HepG2 (cell line): ENCODE measurements at regions not wholly inside any gene's neighbourhood (a gene's known extent, or its start where the extent isn't known, plus 50 kb on each side); places are given as distances from the start of the nearest gene placed in this dataset.

ENCODE experiments used
- ARNT2 ChIP-seq: sonication (generic); formaldehyde crosslinking; IDR thresholded peaks from 2 replicates; pipeline ENCODE4 v1.8.0; 2022; ENCODE audit warnings: mild to moderate bottlenecking, low read depth, missing genetic modification reagents, moderate library complexity
- CHCHD3 ChIP-seq: sonication (generic); formaldehyde crosslinking; IDR thresholded peaks from 2 replicates; pipeline ENCODE4 v1.8.0; 2022; ENCODE audit warnings: mild to moderate bottlenecking, missing genetic modification reagents, moderate library complexity
- GLI4 ChIP-seq: sonication (generic); formaldehyde crosslinking; IDR thresholded peaks from 2 replicates; pipeline ENCODE4 v1.5.1; 2020; ENCODE audit warnings: missing genetic modification reagents, mild to moderate bottlenecking, moderate library complexity, borderline replicate concordance
- HDAC6 ChIP-seq: fragments of 200-600 bp; sonication (generic); IDR thresholded peaks from 2 replicates; pipeline ENCODE4 v1.7.0; 2017; ENCODE audit warnings: mild to moderate bottlenecking, antibody characterized with exemption, low read length, low read depth
- NFKB2 ChIP-seq: sonication (generic); formaldehyde crosslinking; IDR thresholded peaks from 2 replicates; pipeline ENCODE4 v1.4.0; 2020; ENCODE audit warnings: missing genetic modification reagents, borderline replicate concordance
- NKX3-1 ChIP-seq: sonication (generic); formaldehyde crosslinking; IDR thresholded peaks from 2 replicates; pipeline ENCODE4 v1.5.0; 2020; ENCODE audit warnings: missing genetic modification reagents
- SCMH1 ChIP-seq: sonication (generic); formaldehyde crosslinking; IDR thresholded peaks from 2 replicates; pipeline ENCODE4 v1.9.0; 2021; ENCODE audit warnings: missing genetic modification reagents, mild to moderate bottlenecking, borderline replicate concordance
- SOX13 ChIP-seq, 3 experiments: fragments of 450-650 bp in 1 of 3; sonication (generic) in 1 of 3; formaldehyde crosslinking in 1 of 3; IDR thresholded peaks in 2 of 3; conservative IDR thresholded peaks in 1 of 3; 2 replicates each; pipeline versions ENCODE4 v1.5.0 to v1.6.1; 2016 to 2020; ENCODE audit warnings: antibody characterized with exemption in 1 of 3, mild to moderate bottlenecking in 1 of 3, missing compliant biosample characterization in 1 of 3, missing genetic modification reagents in 1 of 3, moderate library complexity in 1 of 3
- TEF ChIP-seq: sonication (generic); formaldehyde crosslinking; IDR thresholded peaks from 2 replicates; pipeline ENCODE4 v1.5.0; 2020; ENCODE audit warnings: missing genetic modification reagents
- ZNF256 ChIP-seq: sonication (generic); formaldehyde crosslinking; conservative IDR thresholded peaks from 2 replicates; pipeline ENCODE4 v1.4.0; 2020; ENCODE audit warnings: missing genetic modification reagents
- ZNF263 ChIP-seq: sonication (generic); formaldehyde crosslinking; IDR thresholded peaks from 2 replicates; pipeline ENCODE4 v1.4.0; 2020; ENCODE audit warnings: missing genetic modification reagents
- ZNF367 ChIP-seq: sonication (generic); formaldehyde crosslinking; IDR thresholded peaks from 2 replicates; pipeline ENCODE4 v1.4.0; 2020; ENCODE audit warnings: missing genetic modification reagents, borderline replicate concordance
- ZNF776 ChIP-seq: sonication (generic); formaldehyde crosslinking; IDR thresholded peaks from 2 replicates; pipeline ENCODE4 v1.4.0; 2020; ENCODE audit warnings: mild to moderate bottlenecking, missing genetic modification reagents
- ZNF878 ChIP-seq: sonication (generic); formaldehyde crosslinking; IDR thresholded peaks from 2 replicates; pipeline ENCODE4 v1.8.1; 2023; ENCODE audit warnings: mild to moderate bottlenecking, missing genetic modification reagents, moderate library complexity
- TF ChIP-seq, protein P1 (sequence below): sonication (generic); formaldehyde crosslinking; IDR thresholded peaks from 2 replicates; pipeline ENCODE4 v1.5.1; 2020; ENCODE audit warnings: mild to moderate bottlenecking, missing genetic modification reagents, borderline replicate concordance
- TF ChIP-seq, protein P2 (sequence below): sonication (generic); formaldehyde crosslinking; IDR thresholded peaks from 2 replicates; pipeline ENCODE4 v1.4.0; 2020; ENCODE audit warnings: mild to moderate bottlenecking, missing genetic modification reagents
- TF ChIP-seq, protein P3 (sequence below): sonication (generic); formaldehyde crosslinking; IDR thresholded peaks from 2 replicates; pipeline ENCODE4 v1.5.0; 2020; ENCODE audit warnings: mild to moderate bottlenecking, missing genetic modification reagents
- TF ChIP-seq, protein P4 (sequence below): IDR thresholded peaks from 2 replicates; pipeline ENCODE4 v1.6.1; 2016

GRCh38 chr6:156273065-156273711, 504.0 kb upstream of the ARID1B start (continued):
- TF ChIP-seq CHCHD3 (CRISPR knock-in tag) (no peak), GLI4 (CRISPR knock-in tag) (no peak), ZNF878 (CRISPR knock-in tag) (no peak), HDAC6 (no peak), NKX3-1 (no peak), ZNF776 (CRISPR knock-in tag) (no peak), SOX13 (IDR thresholded peaks at IDR 0.05) (no peak), SOX13 (CRISPR knock-in tag; conservative IDR thresholded peaks at IDR 0.05 in 1 of 2, IDR thresholded peaks at IDR 0.05 in 1 of 2) (peak in 1 of 2 experiments; percentile 38; a peak in 1 of 4 replicates), ZNF367 (no peak), NFKB2 (CRISPR knock-in tag) (no peak), ZNF256 (CRISPR knock-in tag) (no peak), TEF (no peak), ZNF263 (CRISPR knock-in tag) (no peak), SCMH1 (CRISPR knock-in tag) (no peak), ARNT2 (CRISPR knock-in tag) (no peak)
- TF ChIP-seq, protein P1, sequence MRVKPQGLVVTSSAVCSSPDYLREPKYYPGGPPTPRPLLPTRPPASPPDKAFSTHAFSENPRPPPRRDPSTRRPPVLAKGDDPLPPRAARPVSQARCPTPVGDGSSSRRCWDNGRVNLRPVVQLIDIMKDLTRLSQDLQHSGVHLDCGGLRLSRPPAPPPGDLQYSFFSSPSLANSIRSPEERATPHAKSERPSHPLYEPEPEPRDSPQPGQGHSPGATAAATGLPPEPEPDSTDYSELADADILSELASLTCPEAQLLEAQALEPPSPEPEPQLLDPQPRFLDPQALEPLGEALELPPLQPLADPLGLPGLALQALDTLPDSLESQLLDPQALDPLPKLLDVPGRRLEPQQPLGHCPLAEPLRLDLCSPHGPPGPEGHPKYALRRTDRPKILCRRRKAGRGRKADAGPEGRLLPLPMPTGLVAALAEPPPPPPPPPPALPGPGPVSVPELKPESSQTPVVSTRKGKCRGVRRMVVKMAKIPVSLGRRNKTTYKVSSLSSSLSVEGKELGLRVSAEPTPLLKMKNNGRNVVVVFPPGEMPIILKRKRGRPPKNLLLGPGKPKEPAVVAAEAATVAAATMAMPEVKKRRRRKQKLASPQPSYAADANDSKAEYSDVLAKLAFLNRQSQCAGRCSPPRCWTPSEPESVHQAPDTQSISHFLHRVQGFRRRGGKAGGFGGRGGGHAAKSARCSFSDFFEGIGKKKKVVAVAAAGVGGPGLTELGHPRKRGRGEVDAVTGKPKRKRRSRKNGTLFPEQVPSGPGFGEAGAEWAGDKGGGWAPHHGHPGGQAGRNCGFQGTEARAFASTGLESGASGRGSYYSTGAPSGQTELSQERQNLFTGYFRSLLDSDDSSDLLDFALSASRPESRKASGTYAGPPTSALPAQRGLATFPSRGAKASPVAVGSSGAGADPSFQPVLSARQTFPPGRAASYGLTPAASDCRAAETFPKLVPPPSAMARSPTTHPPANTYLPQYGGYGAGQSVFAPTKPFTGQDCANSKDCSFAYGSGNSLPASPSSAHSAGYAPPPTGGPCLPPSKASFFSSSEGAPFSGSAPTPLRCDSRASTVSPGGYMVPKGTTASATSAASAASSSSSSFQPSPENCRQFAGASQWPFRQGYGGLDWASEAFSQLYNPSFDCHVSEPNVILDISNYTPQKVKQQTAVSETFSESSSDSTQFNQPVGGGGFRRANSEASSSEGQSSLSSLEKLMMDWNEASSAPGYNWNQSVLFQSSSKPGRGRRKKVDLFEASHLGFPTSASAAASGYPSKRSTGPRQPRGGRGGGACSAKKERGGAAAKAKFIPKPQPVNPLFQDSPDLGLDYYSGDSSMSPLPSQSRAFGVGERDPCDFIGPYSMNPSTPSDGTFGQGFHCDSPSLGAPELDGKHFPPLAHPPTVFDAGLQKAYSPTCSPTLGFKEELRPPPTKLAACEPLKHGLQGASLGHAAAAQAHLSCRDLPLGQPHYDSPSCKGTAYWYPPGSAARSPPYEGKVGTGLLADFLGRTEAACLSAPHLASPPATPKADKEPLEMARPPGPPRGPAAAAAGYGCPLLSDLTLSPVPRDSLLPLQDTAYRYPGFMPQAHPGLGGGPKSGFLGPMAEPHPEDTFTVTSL (CRISPR knock-in tag): peak; percentile 75; the same call in 1 of the 2 replicates
- TF ChIP-seq, protein P2, sequence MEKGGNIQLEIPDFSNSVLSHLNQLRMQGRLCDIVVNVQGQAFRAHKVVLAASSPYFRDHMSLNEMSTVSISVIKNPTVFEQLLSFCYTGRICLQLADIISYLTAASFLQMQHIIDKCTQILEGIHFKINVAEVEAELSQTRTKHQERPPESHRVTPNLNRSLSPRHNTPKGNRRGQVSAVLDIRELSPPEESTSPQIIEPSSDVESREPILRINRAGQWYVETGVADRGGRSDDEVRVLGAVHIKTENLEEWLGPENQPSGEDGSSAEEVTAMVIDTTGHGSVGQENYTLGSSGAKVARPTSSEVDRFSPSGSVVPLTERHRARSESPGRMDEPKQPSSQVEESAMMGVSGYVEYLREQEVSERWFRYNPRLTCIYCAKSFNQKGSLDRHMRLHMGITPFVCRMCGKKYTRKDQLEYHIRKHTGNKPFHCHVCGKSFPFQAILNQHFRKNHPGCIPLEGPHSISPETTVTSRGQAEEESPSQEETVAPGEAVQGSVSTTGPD (CRISPR knock-in tag): no peak
- TF ChIP-seq, protein P3, sequence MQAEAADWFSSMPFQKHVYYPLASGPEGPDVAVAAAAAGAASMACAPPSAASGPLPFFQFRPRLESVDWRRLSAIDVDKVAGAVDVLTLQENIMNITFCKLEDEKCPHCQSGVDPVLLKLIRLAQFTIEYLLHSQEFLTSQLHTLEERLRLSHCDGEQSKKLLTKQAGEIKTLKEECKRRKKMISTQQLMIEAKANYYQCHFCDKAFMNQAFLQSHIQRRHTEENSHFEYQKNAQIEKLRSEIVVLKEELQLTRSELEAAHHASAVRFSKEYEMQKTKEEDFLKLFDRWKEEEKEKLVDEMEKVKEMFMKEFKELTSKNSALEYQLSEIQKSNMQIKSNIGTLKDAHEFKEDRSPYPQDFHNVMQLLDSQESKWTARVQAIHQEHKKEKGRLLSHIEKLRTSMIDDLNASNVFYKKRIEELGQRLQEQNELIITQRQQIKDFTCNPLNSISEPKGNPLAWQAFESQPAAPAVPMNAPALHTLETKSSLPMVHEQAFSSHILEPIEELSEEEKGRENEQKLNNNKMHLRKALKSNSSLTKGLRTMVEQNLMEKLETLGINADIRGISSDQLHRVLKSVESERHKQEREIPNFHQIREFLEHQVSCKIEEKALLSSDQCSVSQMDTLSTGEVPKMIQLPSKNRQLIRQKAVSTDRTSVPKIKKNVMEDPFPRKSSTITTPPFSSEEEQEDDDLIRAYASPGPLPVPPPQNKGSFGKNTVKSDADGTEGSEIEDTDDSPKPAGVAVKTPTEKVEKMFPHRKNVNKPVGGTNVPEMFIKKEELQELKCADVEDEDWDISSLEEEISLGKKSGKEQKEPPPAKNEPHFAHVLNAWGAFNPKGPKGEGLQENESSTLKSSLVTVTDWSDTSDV (CRISPR knock-in tag): no peak
- TF ChIP-seq, protein P4, sequence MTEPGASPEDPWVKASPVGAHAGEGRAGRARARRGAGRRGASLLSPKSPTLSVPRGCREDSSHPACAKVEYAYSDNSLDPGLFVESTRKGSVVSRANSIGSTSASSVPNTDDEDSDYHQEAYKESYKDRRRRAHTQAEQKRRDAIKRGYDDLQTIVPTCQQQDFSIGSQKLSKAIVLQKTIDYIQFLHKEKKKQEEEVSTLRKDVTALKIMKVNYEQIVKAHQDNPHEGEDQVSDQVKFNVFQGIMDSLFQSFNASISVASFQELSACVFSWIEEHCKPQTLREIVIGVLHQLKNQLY (CRISPR knock-in tag): no peak
